ENCODE measurements at regions not wholly inside any gene's neighbourhood (a gene's known extent, or its start where the extent isn't known, plus 50 kb on each side); places are given as distances from the start of the nearest gene placed in this dataset.

- H3K56ac ChIP-seq (ENCODE audit: extremely low read depth, insufficient read depth, low read length): no peak overlapping the region
- in situ Hi-C loops (cut with MboI; ENCODE audit: low sequenced_read_pairs) (no loop called here), dilution Hi-C loops (cut with HindIII; ENCODE audit: low sequenced_read_pairs, unreplicated experiment) (no loop called here), intact Hi-C loops (cut with micrococcal nuclease) (loop anchor here (10.0 kb wide), 1 partner anchor 336 kb away; no protein-coding TSS in a partner anchor)
- ChIA-PET CTCF (no interaction called here), POLR2A (ENCODE audit: unreplicated experiment) (no interaction called here)
- no peak overlapping the region for H3K9ac ChIP-seq (ENCODE audit: low read depth, low read length)
- H3K79me1 ChIP-seq (ENCODE audit: low read depth in 1 of 2, low read length in 2 of 2): no peaks in the 10 kb centered on the region
- BruUV-seq (replicated peaks): no TSS peak
- H4K5ac ChIP-seq (ENCODE audit: low read depth, low read length): no peak overlapping the region
- H2AFZ ChIP-seq (replicated peaks; ENCODE audit: low read length, poor library complexity): no peak overlapping the region
- ATAC-seq (ENCODE audit: low read depth) (no peak), DNase-seq (no peak)
- H3K14ac ChIP-seq (replicated peaks; ENCODE audit: low read depth, low read length): no peak overlapping the region
- no peaks in the 10 kb centered on the region for H3K27me3 ChIP-seq (ENCODE audit: control insufficient read depth, insufficient read depth, low read length)
- WGBS, 2 experiments (ENCODE audit: extremely low coverage in 2 of 2, insufficient read length in 1 of 2): no CpG with 5 or more reads among the region's 4 CpGs
- no peaks in the 10 kb centered on the region for H3K4me1 ChIP-seq (ENCODE audit: control insufficient read depth, insufficient read depth, low read length)
- no peak overlapping the region for H3K4ac ChIP-seq (ENCODE audit: low read depth, low read length)
- H3K4me3 ChIP-seq (ENCODE audit: insufficient read depth, low read depth, low read length): no peak overlapping the region
- no peak overlapping the region for H4K91ac ChIP-seq (ENCODE audit: insufficient read depth, low read depth, low read length)
- H2BK20ac ChIP-seq (ENCODE audit: low read depth, low read length): no peak overlapping the region
- H2AK9ac ChIP-seq (replicated peaks; ENCODE audit: low read depth, low read length, poor library complexity): no peak overlapping the region
- H4K8ac ChIP-seq (ENCODE audit: low read depth in 2 of 2, low read length in 2 of 2): no peak overlapping the region
- no peak overlapping the region for H2BK15ac ChIP-seq (ENCODE audit: low read depth, low read length)
- no peaks in the 10 kb centered on the region for H3K9me3 ChIP-seq (ENCODE audit: control insufficient read depth, insufficient read depth, low read length)
- no peak overlapping the region for H2BK5ac ChIP-seq (ENCODE audit: low read depth, low read length, poor library complexity, severe bottlenecking)
- H3K9me1 ChIP-seq (ENCODE audit: insufficient read depth, low read length): no peaks in the 10 kb centered on the region
- H3K27ac ChIP-seq (ENCODE audit: insufficient read depth, low read length): no peak overlapping the region
- H3K4me2 ChIP-seq (ENCODE audit: low read depth, low read length): no peak overlapping the region
- no peaks in the 10 kb centered on the region for H4K20me1 ChIP-seq (ENCODE audit: insufficient read depth, low read length)
- TF ChIP-seq CTCF (conservative IDR thresholded peaks at IDR 0.05; ENCODE audit: low read depth, low read length): no peak
- no peak for TF ChIP-seq RFX5 (IDR thresholded peaks at IDR 0.05; ENCODE audit: low read depth, low read length)
- no peak for TF ChIP-seq POLR2A (IDR thresholded peaks at IDR 0.05; ENCODE audit: low read depth, low read length)
- TF ChIP-seq RAD21 (IDR thresholded peaks at IDR 0.05; ENCODE audit: low read length): no peak
- TF ChIP-seq RCOR1 (IDR thresholded peaks at IDR 0.05; ENCODE audit: insufficient replicate concordance, low read length): no peak
- TF ChIP-seq CEBPB (IDR thresholded peaks at IDR 0.05; ENCODE audit: low read depth, low read length): no peak
- no peak for TF ChIP-seq BHLHE40 (IDR thresholded peaks at IDR 0.05; ENCODE audit: low read depth, low read length)
- TF ChIP-seq CHD1 (IDR thresholded peaks at IDR 0.05; ENCODE audit: low read depth, low read length): no peak
- TF ChIP-seq SMC3 (IDR thresholded peaks at IDR 0.05; ENCODE audit: low read depth, low read length): no peak
- TF ChIP-seq MAZ (IDR thresholded peaks at IDR 0.05; ENCODE audit: borderline replicate concordance, low read depth, low read length): no peak
- TF ChIP-seq USF2 (IDR thresholded peaks at IDR 0.05; ENCODE audit: low read depth, low read length): no peak
- no peak for TF ChIP-seq NFE2L2 (IDR thresholded peaks at IDR 0.05; ENCODE audit: low read depth, low read length)
- no peak for TF ChIP-seq MXI1 (IDR thresholded peaks at IDR 0.05; ENCODE audit: borderline replicate concordance, low read depth, low read length)
- TF ChIP-seq FOS (IDR thresholded peaks at IDR 0.05; ENCODE audit: low read depth, low read length): no peak
- TF ChIP-seq ELK1 (IDR thresholded peaks at IDR 0.05; ENCODE audit: borderline replicate concordance, low read depth, low read length): no peak
- H3K23ac ChIP-seq (ENCODE audit: low read depth, low read length): peak overlapping the region; percentile 66; the same call in 1 of the 2 replicates
- H2BK120ac ChIP-seq (ENCODE audit: low read depth, low read length): no peak overlapping the region
- H3K18ac ChIP-seq (ENCODE audit: low read depth, low read length): no peak overlapping the region
- H2AK5ac ChIP-seq (ENCODE audit: low read depth, low read length): no peak overlapping the region
- no peaks in the 10 kb centered on the region for H3K36me3 ChIP-seq (ENCODE audit: control insufficient read depth, insufficient read depth, low read length)
Measured at GRCh38 chr3:115348951-115349745, 202.1 kb upstream of the ZBTB20 start.
